Left ventricle myocardium inferior (tissue), 1 donor: ENCODE measurements at regions not wholly inside any gene's neighbourhood (a gene's known extent, or its start where the extent isn't known, plus 50 kb on each side); places are given as distances from the start of the nearest gene placed in this dataset.

Experiments
- DNase-seq: peaks from one replicate; pipeline ENCODE4 v3.0.0-alpha.2; 2020
- H3K27ac ChIP-seq: fragments of 200-600 bp; replicated peaks from 2 replicates; pipeline ENCODE4 v1.8.0; 2021
- H3K27me3 ChIP-seq: fragments of 200-600 bp; 2 replicates; pipeline ENCODE4 v1.8.0; 2021; ENCODE audit warnings: low read depth
- H3K36me3 ChIP-seq: fragments of 200-600 bp; 2 replicates; pipeline ENCODE4 v1.8.0; 2021
- H3K4me1 ChIP-seq: fragments of 200-600 bp; 2 replicates; pipeline ENCODE4 v1.8.0; 2021
- H3K4me3 ChIP-seq: fragments of 200-600 bp; 2 replicates; pipeline ENCODE4 v1.8.0; 2021; ENCODE audit warnings: mild to moderate bottlenecking, moderate library complexity
- H3K9me3 ChIP-seq: fragments of 200-600 bp; replicated peaks from 2 replicates; pipeline ENCODE4 v1.8.0; 2021
- CTCF ChIP-seq: fragments of 200-600 bp; IDR thresholded peaks from 2 replicates; pipeline ENCODE4 v1.8.0; 2021; ENCODE audit warnings: antibody characterized with exemption, mild to moderate bottlenecking, borderline replicate concordance
- intact Hi-C: fragments of 100-400 bp; cut with micrococcal nuclease; formaldehyde crosslinking; loops from one replicate; pipeline ENCODE4 v1.11.0; 2022
- donor health status: DM: no; HTN: yes; CAD: no; lungs with severe emphysema.

GRCh38 chr6:159460476-159460875 lies 232.6 kb downstream of the SOD2 start:
- Histone ChIP-seq H3K9me3 (peaks cover 5% of the 10 kb centered on the region), H3K27ac (no peak overlapping the region), H3K27me3 (peaks cover 22% of the 10 kb centered on the region), H3K4me3 (no peak overlapping the region), H3K4me1 (no peaks in the 10 kb centered on the region), H3K36me3 (no peaks in the 10 kb centered on the region)
- intact Hi-C loops, result no loop called here
- no peak for DNase-seq
- no peak for TF ChIP-seq CTCF

DNA sequence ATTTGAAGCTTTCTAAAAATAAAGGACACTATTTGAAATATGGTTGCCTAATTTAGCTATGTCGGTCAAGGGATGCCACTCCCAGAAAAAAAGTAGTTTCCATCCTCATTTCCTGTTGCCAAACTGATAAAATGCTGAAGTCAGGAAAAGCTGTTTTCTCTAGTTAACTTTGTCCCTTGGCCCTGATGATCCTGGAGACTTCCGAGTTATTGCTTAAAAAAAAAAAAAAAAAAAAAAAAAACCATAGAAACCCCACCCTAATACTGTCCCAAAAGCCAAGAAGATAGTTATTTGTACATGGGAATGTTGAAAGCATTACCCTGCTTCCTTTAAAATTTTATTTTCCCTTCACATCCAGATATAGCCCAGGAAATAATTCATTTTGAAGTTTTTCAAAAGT lies 236.7 kb downstream of the SOD2 start:
- DNase-seq, result no peak
- peaks cover 5% of the 10 kb centered on the region for H3K9me3 ChIP-seq
- TF ChIP-seq CTCF, result no peak
- H3K4me1 ChIP-seq, result no peaks in the 10 kb centered on the region
- no peak overlapping the region for H3K4me3 ChIP-seq
- H3K36me3 ChIP-seq, result no peaks in the 10 kb centered on the region
- peaks cover 22% of the 10 kb centered on the region for H3K27me3 ChIP-seq
- intact Hi-C loops, result no loop called here
- H3K27ac ChIP-seq, result no peak overlapping the region

- no peaks in the 10 kb centered on the region for H3K36me3 ChIP-seq
- intact Hi-C loops, result no loop called here
- TF ChIP-seq CTCF, result no peak
- no peak overlapping the region for H3K4me3 ChIP-seq
- DNase-seq, result no peak
- no peak overlapping the region for H3K27ac ChIP-seq
- no peaks in the 10 kb centered on the region for H3K4me1 ChIP-seq
- peaks cover 5% of the 10 kb centered on the region for H3K9me3 ChIP-seq
- peaks cover 22% of the 10 kb centered on the region for H3K27me3 ChIP-seq
These were observed 237.3 kb downstream of the SOD2 start for GRCh38 chr6:159455700-159456274.

DNA sequence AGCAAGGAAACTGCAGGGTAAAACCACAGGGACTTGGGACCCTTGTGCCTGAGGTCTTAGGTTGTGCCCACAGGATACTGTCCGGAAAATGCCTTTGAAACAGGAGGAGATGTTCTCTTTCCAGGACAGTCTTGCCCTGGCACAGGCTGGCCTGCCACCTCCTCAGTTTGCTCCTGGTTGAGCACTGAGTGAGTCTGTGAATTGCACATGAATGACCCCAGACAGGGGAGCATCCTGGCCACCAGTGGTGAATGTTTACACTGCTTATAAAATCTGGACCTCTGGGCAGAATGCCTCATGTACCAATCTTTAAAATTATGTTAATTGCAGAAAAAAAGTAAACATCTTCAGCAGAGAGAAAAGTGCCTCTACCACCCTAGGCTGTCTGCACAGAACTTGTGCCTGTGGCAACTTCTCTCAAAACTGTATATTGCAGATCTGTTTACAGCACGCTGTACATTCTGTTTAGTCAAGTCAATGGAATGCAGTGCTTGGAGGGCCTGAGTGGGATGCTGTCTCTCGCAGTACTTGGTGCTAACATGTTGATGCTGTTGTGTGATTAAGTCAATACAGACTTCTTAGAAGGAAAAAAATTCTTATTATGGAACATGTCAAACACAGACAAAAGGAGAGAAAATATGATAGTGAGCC lies 242.1 kb downstream of the SOD2 start:
- Histone ChIP-seq H3K4me1 (no peaks in the 10 kb centered on the region), H3K4me3 (no peak overlapping the region), H3K27ac (no peak overlapping the region), H3K9me3 (no peaks in the 10 kb centered on the region), H3K27me3 (peaks cover 46% of the 10 kb centered on the region), H3K36me3 (no peaks in the 10 kb centered on the region)
- no peak for DNase-seq
- intact Hi-C loops, result no loop called here
- no peak for TF ChIP-seq CTCF

- Histone ChIP-seq H3K27me3 (peaks cover 74% of the 10 kb centered on the region), H3K4me3 (no peak overlapping the region), H3K27ac (no peak overlapping the region), H3K9me3 (no peaks in the 10 kb centered on the region), H3K36me3 (no peaks in the 10 kb centered on the region), H3K4me1 (no peaks in the 10 kb centered on the region)
- TF ChIP-seq CTCF, result no peak
- intact Hi-C loops, result no loop called here
- DNase-seq, result no peak
These were observed 246.7 kb downstream of the SOD2 start for GRCh38 chr6:159446340-159446739.
